ENCODE measurements at regions not wholly inside any gene's neighbourhood (a gene's known extent, or its start where the extent isn't known, plus 50 kb on each side); places are given as distances from the start of the nearest gene placed in this dataset.
"Not testable (repeated sequence)": the region's sequence is repeated elsewhere in the genome, so short reads cannot be mapped to it uniquely, and the experiment has no call there.

GRCh38 chr3:87710511-87710910, 348.3 kb downstream of the CGGBP1 start:
- no peak overlapping the region for H3K27ac ChIP-seq (ENCODE audit: low read depth, low read length)
- no peak overlapping the region for H3K9ac ChIP-seq (ENCODE audit: low read length)
- H3K9me3 ChIP-seq (ENCODE audit: low read length): no peaks in the 10 kb centered on the region
- H3K4me3 ChIP-seq (ENCODE audit: low read depth in 1 of 2, low read length in 2 of 2): no peak overlapping the region
- no peaks in the 10 kb centered on the region for H3K36me3 ChIP-seq (ENCODE audit: insufficient read depth, low read length)
- H3K27me3 ChIP-seq (ENCODE audit: control insufficient read depth in 1 of 2, insufficient read depth in 2 of 2, low read length in 2 of 2): no peaks in the 10 kb centered on the region
- no peaks in the 10 kb centered on the region for H3K4me1 ChIP-seq (ENCODE audit: insufficient read depth, low read length)

GRCh38 chr3:87710028-87710427, 348.8 kb downstream of the CGGBP1 start:
- no peak overlapping the region for H3K4me3 ChIP-seq (ENCODE audit: low read depth in 1 of 2, low read length in 2 of 2)
- H3K36me3 ChIP-seq (ENCODE audit: insufficient read depth, low read length): no peaks in the 10 kb centered on the region
- no peak overlapping the region for H3K9ac ChIP-seq (ENCODE audit: low read length)
- H3K27ac ChIP-seq (ENCODE audit: low read depth, low read length): no peak overlapping the region
- H3K4me1 ChIP-seq (ENCODE audit: insufficient read depth, low read length): no peaks in the 10 kb centered on the region
- no peaks in the 10 kb centered on the region for H3K9me3 ChIP-seq (ENCODE audit: low read length)
- no peaks in the 10 kb centered on the region for H3K27me3 ChIP-seq (ENCODE audit: control insufficient read depth in 1 of 2, insufficient read depth in 2 of 2, low read length in 2 of 2)

- Histone ChIP-seq H3K9ac (ENCODE audit: low read length) (no peak overlapping the region), H3K4me3 (ENCODE audit: low read depth in 1 of 2, low read length in 2 of 2) (no peak overlapping the region), H3K27ac (ENCODE audit: low read depth, low read length) (no peak overlapping the region), H3K9me3 (ENCODE audit: low read length) (no peaks in the 10 kb centered on the region), H3K36me3 (ENCODE audit: insufficient read depth, low read length) (no peaks in the 10 kb centered on the region), H3K27me3 (ENCODE audit: control insufficient read depth in 1 of 2, insufficient read depth in 2 of 2, low read length in 2 of 2) (no peaks in the 10 kb centered on the region), H3K4me1 (ENCODE audit: insufficient read depth, low read length) (no peaks in the 10 kb centered on the region)
These were observed 352.6 kb downstream of the CGGBP1 start for GRCh38 chr3:87706176-87706575.

GRCh38 chr3:87702600-87702999, 356.2 kb downstream of the CGGBP1 start:
- no peak overlapping the region for H3K9ac ChIP-seq (ENCODE audit: low read length)
- H3K9me3 ChIP-seq (ENCODE audit: low read length): no peaks in the 10 kb centered on the region
- no peaks in the 10 kb centered on the region for H3K4me1 ChIP-seq (ENCODE audit: insufficient read depth, low read length)

GRCh38 chr3:87696124-87697013, 362.4 kb downstream of the CGGBP1 start:
- H3K9ac ChIP-seq (ENCODE audit: low read length): no peak overlapping the region
- no peaks in the 10 kb centered on the region for H3K27me3 ChIP-seq (ENCODE audit: control insufficient read depth in 1 of 2, insufficient read depth in 2 of 2, low read length in 2 of 2)
- no peaks in the 10 kb centered on the region for H3K9me3 ChIP-seq (ENCODE audit: low read length)
- H3K27ac ChIP-seq (ENCODE audit: low read depth, low read length): no peak overlapping the region
- H3K4me3 ChIP-seq (ENCODE audit: low read depth in 1 of 2, low read length in 2 of 2): no peak overlapping the region
- no peaks in the 10 kb centered on the region for H3K4me1 ChIP-seq (ENCODE audit: insufficient read depth, low read length)
- H3K36me3 ChIP-seq (ENCODE audit: insufficient read depth, low read length): no peaks in the 10 kb centered on the region

More at GRCh38 chr3:87702600-87702999, 356.2 kb downstream of the CGGBP1 start:
- H3K27me3 ChIP-seq (ENCODE audit: control insufficient read depth in 1 of 2, insufficient read depth in 2 of 2, low read length in 2 of 2): no peaks in the 10 kb centered on the region
- H3K27ac ChIP-seq (ENCODE audit: low read depth, low read length): no peak overlapping the region
- no peaks in the 10 kb centered on the region for H3K36me3 ChIP-seq (ENCODE audit: insufficient read depth, low read length)
- no peak overlapping the region for H3K4me3 ChIP-seq (ENCODE audit: low read depth in 1 of 2, low read length in 2 of 2)

- H3K27ac ChIP-seq (ENCODE audit: low read depth, low read length): no peak overlapping the region
- H3K9ac ChIP-seq (ENCODE audit: low read length): no peak overlapping the region
- no peaks in the 10 kb centered on the region for H3K9me3 ChIP-seq (ENCODE audit: low read length)
- H3K4me3 ChIP-seq (ENCODE audit: low read depth in 1 of 2, low read length in 2 of 2): no peak overlapping the region
- H3K4me1 ChIP-seq (ENCODE audit: insufficient read depth, low read length): no peaks in the 10 kb centered on the region
- no peaks in the 10 kb centered on the region for H3K27me3 ChIP-seq (ENCODE audit: control insufficient read depth in 1 of 2, insufficient read depth in 2 of 2, low read length in 2 of 2)
- H3K36me3 ChIP-seq (ENCODE audit: insufficient read depth, low read length): no peaks in the 10 kb centered on the region
These were observed 364.1 kb downstream of the CGGBP1 start for GRCh38 chr3:87694678-87695077.

- Histone ChIP-seq H3K4me1 (ENCODE audit: insufficient read depth, low read length) (no peaks in the 10 kb centered on the region), H3K36me3 (ENCODE audit: insufficient read depth, low read length) (no peaks in the 10 kb centered on the region), H3K27me3 (ENCODE audit: control insufficient read depth in 1 of 2, insufficient read depth in 2 of 2, low read length in 2 of 2) (no peaks in the 10 kb centered on the region)
These were observed 367.7 kb downstream of the CGGBP1 start for GRCh38 chr3:87691109-87691508.

GRCh38 chr3:87678984-87679660, 379.7 kb downstream of the CGGBP1 start:
- H3K27me3 ChIP-seq (ENCODE audit: control insufficient read depth in 1 of 2, insufficient read depth in 2 of 2, low read length in 2 of 2); H3K27ac ChIP-seq (ENCODE audit: low read depth, low read length); H3K4me3 ChIP-seq (ENCODE audit: low read depth in 1 of 2, low read length in 2 of 2); H3K4me1 ChIP-seq (ENCODE audit: insufficient read depth, low read length); H3K9ac ChIP-seq (ENCODE audit: low read length); H3K36me3 ChIP-seq (ENCODE audit: insufficient read depth, low read length); H3K9me3 ChIP-seq (ENCODE audit: low read length): not testable (repeated sequence)

More at GRCh38 chr3:87691109-87691508, 367.7 kb downstream of the CGGBP1 start:
- no peak overlapping the region for H3K27ac ChIP-seq (ENCODE audit: low read depth, low read length)
- H3K9me3 ChIP-seq (ENCODE audit: low read length): no peaks in the 10 kb centered on the region
- H3K4me3 ChIP-seq (ENCODE audit: low read depth in 1 of 2, low read length in 2 of 2): no peak overlapping the region
- no peak overlapping the region for H3K9ac ChIP-seq (ENCODE audit: low read length)

- Histone ChIP-seq H3K4me1 (ENCODE audit: insufficient read depth, low read length) (no peaks in the 10 kb centered on the region), H3K9ac (ENCODE audit: low read length) (no peak overlapping the region), H3K4me3 (ENCODE audit: low read depth in 1 of 2, low read length in 2 of 2) (no peak overlapping the region), H3K36me3 (ENCODE audit: insufficient read depth, low read length) (no peaks in the 10 kb centered on the region), H3K9me3 (ENCODE audit: low read length) (no peaks in the 10 kb centered on the region), H3K27me3 (ENCODE audit: control insufficient read depth in 1 of 2, insufficient read depth in 2 of 2, low read length in 2 of 2) (no peaks in the 10 kb centered on the region), H3K27ac (ENCODE audit: low read depth, low read length) (no peak overlapping the region)
These were observed 384.2 kb downstream of the CGGBP1 start for GRCh38 chr3:87674397-87675161.

- H3K36me3 ChIP-seq (ENCODE audit: insufficient read depth, low read length): no peaks in the 10 kb centered on the region
- no peaks in the 10 kb centered on the region for H3K9me3 ChIP-seq (ENCODE audit: low read length)
- H3K27ac ChIP-seq (ENCODE audit: low read depth, low read length): no peak overlapping the region
- no peak overlapping the region for H3K4me3 ChIP-seq (ENCODE audit: low read depth in 1 of 2, low read length in 2 of 2)
- H3K27me3 ChIP-seq (ENCODE audit: control insufficient read depth in 1 of 2, insufficient read depth in 2 of 2, low read length in 2 of 2): no peaks in the 10 kb centered on the region
- H3K4me1 ChIP-seq (ENCODE audit: insufficient read depth, low read length): no peaks in the 10 kb centered on the region
- H3K9ac ChIP-seq (ENCODE audit: low read length): no peak overlapping the region
These were observed 385.7 kb downstream of the CGGBP1 start for GRCh38 chr3:87673132-87673531.

GRCh38 chr3:87654184-87654583, 377.8 kb upstream of the POU1F1 start:
- Histone ChIP-seq H3K9ac (ENCODE audit: low read length) (no peak overlapping the region), H3K4me3 (ENCODE audit: low read depth in 1 of 2, low read length in 2 of 2) (no peak overlapping the region), H3K27ac (ENCODE audit: low read depth, low read length) (no peak overlapping the region), H3K36me3 (ENCODE audit: insufficient read depth, low read length) (no peaks in the 10 kb centered on the region), H3K4me1 (ENCODE audit: insufficient read depth, low read length) (no peaks in the 10 kb centered on the region), H3K27me3 (ENCODE audit: control insufficient read depth in 1 of 2, insufficient read depth in 2 of 2, low read length in 2 of 2) (no peaks in the 10 kb centered on the region), H3K9me3 (ENCODE audit: low read length) (no peaks in the 10 kb centered on the region)

Data from muscle layer of colon (tissue), 2 donors.